OCI-LY7 (cell line): ENCODE measurements at regions not wholly inside any gene's neighbourhood (a gene's known extent, or its start where the extent isn't known, plus 50 kb on each side); places are given as distances from the start of the nearest gene placed in this dataset.

Source experiments
- BruUV-seq: library from RNA; stranded (reverse); fragments of 400-500 nt; replicated peaks from 2 replicates; lab custom pipeline; 2021; lab: Mats Ljungman, UMichigan
- CTCF ChIA-PET: fragments of 300-600 bp; sonication (Branson Sonifier 250); formaldehyde crosslinking; loops from one replicate; lab custom pipeline; 2022; ENCODE audit warnings: antibody characterized with exemption; ENCODE audit not compliant: unreplicated experiment; lab: Charles Lee
- POLR2A ChIA-PET: fragments of 300-600 bp; sonication (Branson Sonifier 250); formaldehyde crosslinking; loops from one replicate; lab custom pipeline; 2022; ENCODE audit warnings: antibody characterized with exemption; lab: Charles Lee
- DNase-seq: peaks from one replicate; pipeline ENCODE4 v3.0.0-alpha.2; 2015; ENCODE audit warnings: low spot score
- H2AFZ ChIP-seq: fragments of 200-600 bp; sonication (generic), shearing (Covaris generic); 2 replicates; pipeline ENCODE4 v1.6.1; 2014; ENCODE audit warnings: mild to moderate bottlenecking, antibody characterized with exemption, low read length, moderate library complexity
- H3K27ac ChIP-seq: fragments of 200-600 bp; sonication (generic); 2 replicates; pipeline ENCODE4 v1.5.1; 2014; ENCODE audit warnings: mixed run types, low read depth, mild to moderate bottlenecking, moderate library complexity, low read length, inconsistent platforms; ENCODE audit not compliant: poor library complexity, severe bottlenecking
- H3K36me3 ChIP-seq: fragments of 200-600 bp; sonication (generic); 2 replicates; pipeline ENCODE4 v1.6.1; 2014; ENCODE audit warnings: mild to moderate bottlenecking, antibody characterized with exemption, low read length, moderate library complexity, mixed read lengths; ENCODE audit not compliant: insufficient read depth
- H3K4me1 ChIP-seq: fragments of 200-600 bp; sonication (generic); 2 replicates; pipeline ENCODE4 v1.5.1; 2014; ENCODE audit warnings: mild to moderate bottlenecking, low read length; ENCODE audit not compliant: insufficient read depth, poor library complexity, severe bottlenecking
- H3K4me2 ChIP-seq: fragments of 200-600 bp; sonication (generic); 2 replicates; pipeline ENCODE4 v1.6.1; 2014; ENCODE audit warnings: mild to moderate bottlenecking, low read length
- H3K4me3 ChIP-seq: fragments of 200-600 bp; sonication (generic); 2 replicates; pipeline ENCODE4 v1.5.1; 2014; ENCODE audit warnings: mild to moderate bottlenecking, low read depth, low read length; ENCODE audit not compliant: poor library complexity, severe bottlenecking
- H3K79me2 ChIP-seq: fragments of 200-600 bp; sonication (generic); 2 replicates; pipeline ENCODE4 v1.6.1; 2016; ENCODE audit warnings: low read depth, mild to moderate bottlenecking, low read length, moderate library complexity, mixed read lengths; ENCODE audit not compliant: insufficient read depth
- H3K9me2 ChIP-seq: fragments of 200-600 bp; sonication (generic); 2 replicates; pipeline ENCODE4 v1.6.1; 2016; ENCODE audit warnings: mild to moderate bottlenecking, low read length, mixed read lengths; ENCODE audit not compliant: insufficient read depth
- H3K9me3 ChIP-seq: fragments of 200-600 bp; sonication (generic); 2 replicates; pipeline ENCODE4 v1.6.1; 2014; ENCODE audit warnings: mild to moderate bottlenecking, mixed run types, low read length, mixed read lengths
- H4K20me1 ChIP-seq: fragments of 200-600 bp; sonication (generic); 2 replicates; pipeline ENCODE4 v1.6.1; 2014; ENCODE audit warnings: mild to moderate bottlenecking, antibody characterized with exemption, low read length, moderate library complexity, mixed read lengths; ENCODE audit not compliant: insufficient read depth
- EZH2phosphoT487 ChIP-seq: fragments of 200-600 bp; sonication (generic); IDR thresholded peaks from 2 replicates; pipeline ENCODE4 v1.6.1; 2018; ENCODE audit warnings: low read depth, borderline replicate concordance, mild to moderate bottlenecking, mixed run types, antibody characterized with exemption, low read length, moderate library complexity, mixed read lengths
- intact Hi-C: fragments of 100-400 bp; cut with micrococcal nuclease; formaldehyde crosslinking; loops from one replicate; pipeline ENCODE4 v1.10.0; 2022; ENCODE audit not compliant: unreplicated experiment
- TF ChIP-seq, protein P1 (sequence below): fragments of 200-600 bp; sonication (generic); conservative IDR thresholded peaks from 2 replicates; pipeline ENCODE4 v1.5.1; 2014; ENCODE audit warnings: mild to moderate bottlenecking, antibody characterized with exemption, low read length, moderate library complexity, mixed read lengths

DNA sequence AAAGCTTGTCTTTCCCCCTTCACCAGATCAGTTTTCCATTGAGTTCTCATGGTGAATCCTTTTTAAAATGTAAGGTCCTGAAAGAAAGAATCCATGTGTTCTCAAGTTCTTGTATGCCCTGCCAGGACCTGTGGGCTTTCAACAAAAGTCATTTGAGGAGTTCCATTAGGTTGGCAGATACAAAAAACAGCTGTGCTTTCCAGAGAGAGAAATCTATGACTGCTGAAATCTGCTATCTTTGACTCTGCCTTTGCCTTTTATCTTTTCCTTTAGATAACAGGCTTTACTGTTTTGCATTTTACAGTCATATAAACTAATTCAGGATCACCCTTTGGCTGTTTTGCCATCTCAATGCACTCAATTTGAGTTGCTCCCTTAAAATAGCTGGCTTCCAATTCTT lies 59.7 kb downstream of the CXCR4 start:
- TF ChIP-seq, protein P1, sequence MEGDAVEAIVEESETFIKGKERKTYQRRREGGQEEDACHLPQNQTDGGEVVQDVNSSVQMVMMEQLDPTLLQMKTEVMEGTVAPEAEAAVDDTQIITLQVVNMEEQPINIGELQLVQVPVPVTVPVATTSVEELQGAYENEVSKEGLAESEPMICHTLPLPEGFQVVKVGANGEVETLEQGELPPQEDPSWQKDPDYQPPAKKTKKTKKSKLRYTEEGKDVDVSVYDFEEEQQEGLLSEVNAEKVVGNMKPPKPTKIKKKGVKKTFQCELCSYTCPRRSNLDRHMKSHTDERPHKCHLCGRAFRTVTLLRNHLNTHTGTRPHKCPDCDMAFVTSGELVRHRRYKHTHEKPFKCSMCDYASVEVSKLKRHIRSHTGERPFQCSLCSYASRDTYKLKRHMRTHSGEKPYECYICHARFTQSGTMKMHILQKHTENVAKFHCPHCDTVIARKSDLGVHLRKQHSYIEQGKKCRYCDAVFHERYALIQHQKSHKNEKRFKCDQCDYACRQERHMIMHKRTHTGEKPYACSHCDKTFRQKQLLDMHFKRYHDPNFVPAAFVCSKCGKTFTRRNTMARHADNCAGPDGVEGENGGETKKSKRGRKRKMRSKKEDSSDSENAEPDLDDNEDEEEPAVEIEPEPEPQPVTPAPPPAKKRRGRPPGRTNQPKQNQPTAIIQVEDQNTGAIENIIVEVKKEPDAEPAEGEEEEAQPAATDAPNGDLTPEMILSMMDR: no peak
- TF ChIP-seq EZH2phosphoT487: no peak
- no peaks in the 10 kb centered on the region for H4K20me1 ChIP-seq
- H3K79me2 ChIP-seq: no peaks in the 10 kb centered on the region
- no peak overlapping the region for H2AFZ ChIP-seq
- ChIA-PET POLR2A (interaction anchor here (0.8 to 3.8 kb wide), 7 partner anchors 10 to 60 kb away, joined by 3 to 29 read pairs (median 7); no protein-coding TSS in a partner anchor), CTCF (interaction anchor here (1.1 kb wide), 2 partner anchors 38 to 61 kb away, joined by 3 read pairs; no protein-coding TSS in a partner anchor)
- H3K9me3 ChIP-seq: no peaks in the 10 kb centered on the region
- intact Hi-C loops: no loop called here
- H3K9me2 ChIP-seq: no peaks in the 10 kb centered on the region
- peak overlapping the region; percentile 50; the same call in 1 of the 2 replicates for H3K4me2 ChIP-seq
- peaks cover 58% of the 10 kb centered on the region for H3K4me1 ChIP-seq
- H3K4me3 ChIP-seq: no peak overlapping the region
- BruUV-seq: no TSS peak
- DNase-seq: no peak
- H3K36me3 ChIP-seq: no peaks in the 10 kb centered on the region
- no peak overlapping the region for H3K27ac ChIP-seq

DNA sequence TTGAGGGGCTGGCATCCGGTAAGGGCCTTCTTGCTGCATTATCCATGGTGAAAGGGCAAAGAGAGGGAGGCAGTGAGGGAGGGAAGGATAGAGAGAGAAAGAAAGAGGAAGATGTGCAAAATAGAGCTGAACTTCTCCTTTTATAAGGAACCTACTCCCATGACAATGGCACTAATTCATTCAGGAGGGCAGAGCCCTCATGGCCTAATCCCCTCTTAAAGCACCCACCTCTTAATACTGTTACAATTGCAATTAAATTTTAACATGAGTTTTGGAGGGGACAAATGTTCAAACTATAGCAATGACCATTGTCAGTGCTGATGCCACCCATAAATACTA lies 60.2 kb downstream of the CXCR4 start:
- H2AFZ ChIP-seq: peak overlapping the region; percentile 7; the same call in 1 of the 2 replicates
- no peaks in the 10 kb centered on the region for H3K9me2 ChIP-seq
- H3K4me1 ChIP-seq: peaks cover 63% of the 10 kb centered on the region
- POLR2A ChIA-PET: interaction anchor here (0.7 to 3.8 kb wide), 5 partner anchors 11 to 59 kb away, joined by 3 to 29 read pairs (median 10); no protein-coding TSS in a partner anchor
- intact Hi-C loops: no loop called here
- H3K4me2 ChIP-seq: peak overlapping the region; percentile 50
- TF ChIP-seq EZH2phosphoT487: no peak
- TF ChIP-seq, protein P1: no peak
- H3K4me3 ChIP-seq: no peak overlapping the region
- H3K79me2 ChIP-seq: no peaks in the 10 kb centered on the region
- H3K27ac ChIP-seq: no peak overlapping the region
- no peaks in the 10 kb centered on the region for H4K20me1 ChIP-seq
- DNase-seq: peak; percentile 23
- BruUV-seq: no TSS peak
- no peaks in the 10 kb centered on the region for H3K9me3 ChIP-seq
- no peaks in the 10 kb centered on the region for H3K36me3 ChIP-seq
- CTCF ChIA-PET: interaction anchor here (1.1 kb wide), 1 partner anchor 38 kb away, joined by 3 read pairs; no protein-coding TSS in a partner anchor
